Smooth muscle cell (in vitro differentiated cells): ENCODE measurements at regions not wholly inside any gene's neighbourhood (a gene's known extent, or its start where the extent isn't known, plus 50 kb on each side); places are given as distances from the start of the nearest gene placed in this dataset.

Experiments
- DNase-seq: peaks from one replicate; lab custom pipeline; 2025; ENCODE audit not compliant: unreplicated experiment; lab: John Stamatoyannopoulos, UW
- H2AFZ ChIP-seq: fragments of 200-600 bp; sonication (generic); 2 replicates; pipeline ENCODE4 v1.6.0; 2016; ENCODE audit warnings: antibody characterized with exemption, low read depth, mild to moderate bottlenecking
- H3F3A ChIP-seq: fragments of 200-600 bp; sonication (generic); 2 replicates; pipeline ENCODE4 v1.6.0; 2017; ENCODE audit warnings: antibody characterized with exemption, low read depth
- H3K27ac ChIP-seq: fragments of 200-600 bp; sonication (generic); 2 replicates; pipeline ENCODE4 v1.5.1; 2016; ENCODE audit warnings: low read depth, mild to moderate bottlenecking
- H3K27me3 ChIP-seq: fragments of 200-600 bp; sonication (generic); 2 replicates; pipeline ENCODE4 v1.6.1; 2016; ENCODE audit warnings: low read depth, mild to moderate bottlenecking
- H3K36me3 ChIP-seq: fragments of 200-600 bp; sonication (generic); 2 replicates; pipeline ENCODE4 v1.5.1; 2016; ENCODE audit warnings: low read depth
- H3K4me1 ChIP-seq: fragments of 200-600 bp; sonication (generic); 2 replicates; pipeline ENCODE4 v1.5.1; 2016; ENCODE audit warnings: low read depth
- H3K4me2 ChIP-seq: fragments of 200-600 bp; sonication (generic); 2 replicates; pipeline ENCODE4 v1.6.0; 2016; ENCODE audit warnings: mild to moderate bottlenecking
- H3K4me3 ChIP-seq: fragments of 200-600 bp; sonication (generic); 2 replicates; pipeline ENCODE4 v1.5.1; 2016; ENCODE audit warnings: mild to moderate bottlenecking
- H3K79me2 ChIP-seq: fragments of 200-600 bp; sonication (generic); 2 replicates; pipeline ENCODE4 v1.6.0; 2016; ENCODE audit warnings: low read depth, mild to moderate bottlenecking
- H3K9ac ChIP-seq: fragments of 200-600 bp; sonication (generic); 2 replicates; pipeline ENCODE4 v1.6.0; 2016; ENCODE audit warnings: low read depth
- H3K9me3 ChIP-seq: fragments of 200-600 bp; sonication (generic); replicated peaks from 2 replicates; pipeline ENCODE4 v1.5.1; 2016; ENCODE audit warnings: low read depth
- H4K20me1 ChIP-seq: fragments of 200-600 bp; sonication (generic); 2 replicates; pipeline ENCODE4 v1.6.0; 2016; ENCODE audit warnings: low read depth
- CTCF ChIP-seq: fragments of 200-600 bp; sonication (generic); IDR thresholded peaks from 2 replicates; pipeline ENCODE4 v1.5.1; 2017; ENCODE audit warnings: borderline replicate concordance, mild to moderate bottlenecking, antibody characterized with exemption; ENCODE audit not compliant: insufficient read depth, poor library complexity, severe bottlenecking
- WGBS: methylation state at CpG from one replicate; pipeline ENCODE4 v1.1.7; 2016; ENCODE audit warnings: low lambda C conversion rate; 5-methylcytosine and 5-hydroxymethylcytosine counted together

- no peaks in the 10 kb centered on the region for H3K27me3 ChIP-seq
- TF ChIP-seq CTCF: no peak
- WGBS: 85% methylated on average over 3 of the region's 3 CpGs
These were observed 94.6 kb upstream of the ITGA4 start for GRCh38 chr2:181362561-181362960.

DNA sequence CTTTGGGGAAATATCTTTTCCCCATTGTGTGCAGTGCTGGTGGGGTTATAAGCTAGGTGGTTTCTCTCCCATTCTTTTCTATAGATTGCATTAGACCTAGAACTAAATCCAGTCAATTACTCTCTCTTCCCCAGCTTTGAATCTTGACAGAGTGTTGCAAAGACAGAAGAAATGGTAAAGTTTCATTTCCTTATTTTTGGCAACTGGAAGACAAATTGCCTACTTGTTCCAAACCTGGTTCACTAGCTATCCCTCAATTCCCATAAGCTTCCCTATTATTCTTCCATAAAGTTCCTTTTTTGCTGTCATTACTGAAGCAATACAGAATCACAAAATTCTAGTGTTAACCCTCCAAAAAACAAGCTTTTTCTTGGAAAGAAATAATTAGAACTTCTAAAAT, 94.0 kb upstream of the ITGA4 start:
- Histone ChIP-seq H3K4me2 (no peak overlapping the region), H3K27me3 (no peaks in the 10 kb centered on the region), H2AFZ (no peak overlapping the region), H3K9me3 (no peaks in the 10 kb centered on the region), H3K27ac (no peak overlapping the region), H3F3A (no peaks in the 10 kb centered on the region), H3K4me1 (no peaks in the 10 kb centered on the region), H3K9ac (no peak overlapping the region), H3K79me2 (no peaks in the 10 kb centered on the region), H4K20me1 (no peaks in the 10 kb centered on the region), H3K4me3 (no peak overlapping the region), H3K36me3 (no peaks in the 10 kb centered on the region)
- TF ChIP-seq CTCF: no peak
- no peak for DNase-seq

More at GRCh38 chr2:181362561-181362960, 94.6 kb upstream of the ITGA4 start:
- DNase-seq: no peak
- Histone ChIP-seq H3K4me2 (no peak overlapping the region), H3K36me3 (no peaks in the 10 kb centered on the region), H3K9ac (no peak overlapping the region), H3K4me1 (no peaks in the 10 kb centered on the region), H4K20me1 (no peaks in the 10 kb centered on the region), H3K9me3 (no peaks in the 10 kb centered on the region), H3K4me3 (no peak overlapping the region), H3F3A (no peaks in the 10 kb centered on the region), H3K27ac (no peak overlapping the region), H3K79me2 (no peaks in the 10 kb centered on the region), H2AFZ (no peak overlapping the region)

DNA sequence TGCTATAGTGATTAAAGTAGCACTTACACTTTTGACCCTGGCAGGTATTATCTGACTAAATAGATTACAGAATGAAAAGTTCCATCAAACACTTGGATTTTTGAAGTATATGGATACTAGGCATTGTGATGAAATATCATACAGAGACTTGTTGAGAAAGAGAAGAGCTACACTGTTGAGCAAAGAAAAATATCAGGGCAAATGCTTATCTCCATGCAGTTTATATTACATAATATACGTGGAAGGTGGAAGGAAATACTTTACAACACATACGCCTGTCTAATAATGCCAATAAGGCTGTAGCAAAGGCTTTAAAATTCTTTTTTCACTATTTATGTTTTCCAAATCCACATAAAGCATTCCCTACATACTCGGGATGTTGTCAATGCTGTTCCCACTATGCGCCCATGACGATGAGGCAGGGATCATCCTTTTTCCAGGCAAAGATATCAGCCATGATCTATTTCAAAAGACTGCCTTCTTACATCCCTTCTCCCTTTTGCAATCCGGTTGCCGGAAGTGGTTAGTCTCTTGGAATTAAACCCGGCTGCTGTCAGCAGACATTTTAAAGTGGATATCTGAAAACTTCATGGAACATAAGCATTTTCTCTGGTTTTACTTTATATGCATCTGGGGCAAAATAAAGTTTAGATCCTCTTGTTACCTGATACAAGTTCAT, 92.6 kb upstream of the ITGA4 start:
- peak overlapping the region; percentile 11 for H2AFZ ChIP-seq
- H3K4me3 ChIP-seq: no peak overlapping the region
- no peaks in the 10 kb centered on the region for H3K27me3 ChIP-seq
- H3K9ac ChIP-seq: no peak overlapping the region
- H3K36me3 ChIP-seq: no peaks in the 10 kb centered on the region
- peak overlapping the region; percentile 48 for H3K27ac ChIP-seq
- H3K79me2 ChIP-seq: no peaks in the 10 kb centered on the region
- H3K9me3 ChIP-seq: no peaks in the 10 kb centered on the region
- 50% methylated on average over 8 of the region's 8 CpGs for WGBS
- H3K4me2 ChIP-seq: peak overlapping the region; percentile 38
- no peak for TF ChIP-seq CTCF
- H3F3A ChIP-seq: no peaks in the 10 kb centered on the region
- no peaks in the 10 kb centered on the region for H4K20me1 ChIP-seq
- H3K4me1 ChIP-seq: no peaks in the 10 kb centered on the region
- DNase-seq: no peak

GRCh38 chr2:181366675-181367175, 90.5 kb upstream of the ITGA4 start:
- Histone ChIP-seq H3K9me3 (no peaks in the 10 kb centered on the region), H3K4me1 (no peaks in the 10 kb centered on the region), H3K27ac (no peak overlapping the region), H4K20me1 (no peaks in the 10 kb centered on the region), H3K4me3 (no peak overlapping the region), H3K36me3 (no peaks in the 10 kb centered on the region), H3K4me2 (no peak overlapping the region), H3F3A (no peaks in the 10 kb centered on the region), H3K27me3 (no peaks in the 10 kb centered on the region), H3K79me2 (no peaks in the 10 kb centered on the region), H2AFZ (no peak overlapping the region), H3K9ac (no peak overlapping the region)
- no peak for DNase-seq
- TF ChIP-seq CTCF: no peak
- 96% methylated on average over 4 of the region's 4 CpGs for WGBS
